ENCODE measurements at regions not wholly inside any gene's neighbourhood (a gene's known extent, or its start where the extent isn't known, plus 50 kb on each side); places are given as distances from the start of the nearest gene placed in this dataset.

DNA sequence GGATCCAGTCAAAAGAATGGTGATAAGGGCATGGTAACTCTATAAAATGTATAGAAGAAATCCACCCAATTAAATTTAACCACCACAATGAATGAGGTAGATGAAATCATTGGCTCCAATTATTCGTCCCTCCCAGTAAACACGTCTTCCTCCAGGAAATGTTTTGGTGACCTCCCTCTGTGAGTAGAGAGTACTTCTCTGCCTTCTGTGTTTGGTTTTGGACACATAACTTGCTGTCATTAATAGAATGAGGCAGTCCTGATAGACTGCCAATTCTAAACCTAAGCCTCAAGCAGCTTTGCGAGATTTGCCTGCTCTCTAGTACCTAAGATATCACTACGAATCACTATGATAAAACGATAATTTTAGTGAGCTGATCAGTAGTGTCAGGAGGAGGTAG, 632.8 kb downstream of the HDGFL1 start:
- TF ChIP-seq, protein P1, sequence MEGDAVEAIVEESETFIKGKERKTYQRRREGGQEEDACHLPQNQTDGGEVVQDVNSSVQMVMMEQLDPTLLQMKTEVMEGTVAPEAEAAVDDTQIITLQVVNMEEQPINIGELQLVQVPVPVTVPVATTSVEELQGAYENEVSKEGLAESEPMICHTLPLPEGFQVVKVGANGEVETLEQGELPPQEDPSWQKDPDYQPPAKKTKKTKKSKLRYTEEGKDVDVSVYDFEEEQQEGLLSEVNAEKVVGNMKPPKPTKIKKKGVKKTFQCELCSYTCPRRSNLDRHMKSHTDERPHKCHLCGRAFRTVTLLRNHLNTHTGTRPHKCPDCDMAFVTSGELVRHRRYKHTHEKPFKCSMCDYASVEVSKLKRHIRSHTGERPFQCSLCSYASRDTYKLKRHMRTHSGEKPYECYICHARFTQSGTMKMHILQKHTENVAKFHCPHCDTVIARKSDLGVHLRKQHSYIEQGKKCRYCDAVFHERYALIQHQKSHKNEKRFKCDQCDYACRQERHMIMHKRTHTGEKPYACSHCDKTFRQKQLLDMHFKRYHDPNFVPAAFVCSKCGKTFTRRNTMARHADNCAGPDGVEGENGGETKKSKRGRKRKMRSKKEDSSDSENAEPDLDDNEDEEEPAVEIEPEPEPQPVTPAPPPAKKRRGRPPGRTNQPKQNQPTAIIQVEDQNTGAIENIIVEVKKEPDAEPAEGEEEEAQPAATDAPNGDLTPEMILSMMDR (IDR thresholded peaks at IDR 0.05), result no peak
- TF ChIP-seq FOXP1 (CRISPR knock-in tag; IDR thresholded peaks at IDR 0.05; ENCODE audit: borderline replicate concordance), result no peak
- TF ChIP-seq PRRX2 (CRISPR knock-in tag; IDR thresholded peaks at IDR 0.05), result no peak
- no peak for TF ChIP-seq TEAD4 (CRISPR knock-in tag; IDR thresholded peaks at IDR 0.05)
- no peak for TF ChIP-seq FOXJ3 (CRISPR knock-in tag; IDR thresholded peaks at IDR 0.05; ENCODE audit: borderline replicate concordance)
- Mint-ChIP-seq H3K4me1 (no peaks in the 10 kb centered on the region), H3K27me3 (ENCODE audit: low read depth) (no peaks in the 10 kb centered on the region), H3K9me3 (peaks cover 7% of the 10 kb centered on the region), H3K36me3 (no peaks in the 10 kb centered on the region), H3K27ac (no peak overlapping the region), H3K4me3 (no peak overlapping the region)
- POLR2A ChIA-PET, result no interaction called here
- ATAC-seq, result no peak
- no peak for DNase-seq (ENCODE audit: low spot score)
- CTCF ChIA-PET, result no interaction called here

DNA sequence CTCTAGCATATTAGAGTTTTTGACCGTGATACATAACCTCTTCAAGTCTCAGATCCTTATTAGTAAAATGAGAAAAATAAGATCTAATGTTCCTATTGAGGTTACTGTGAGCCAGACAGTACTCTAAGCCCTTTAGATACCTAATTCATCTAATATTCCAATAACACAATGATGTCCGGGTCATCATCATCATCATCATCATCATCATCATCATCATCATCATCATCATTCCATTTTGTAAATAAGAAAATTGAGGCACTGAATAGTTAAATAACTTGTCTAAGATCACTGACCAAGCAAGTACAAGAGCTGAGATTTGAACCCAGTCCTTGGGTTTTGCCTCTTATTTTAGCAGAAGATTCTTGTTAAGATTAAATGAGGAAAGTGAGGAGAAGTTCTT, 643.0 kb downstream of the HDGFL1 start:
- ChIA-PET POLR2A (no interaction called here), CTCF (no interaction called here)
- DNase-seq (ENCODE audit: low spot score) (no peak), ATAC-seq (no peak)
- Mint-ChIP-seq H3K36me3 (peaks cover 27% of the 10 kb centered on the region), H3K4me1 (no peaks in the 10 kb centered on the region), H3K27ac (no peak overlapping the region), H3K4me3 (no peak overlapping the region), H3K27me3 (ENCODE audit: low read depth) (no peaks in the 10 kb centered on the region), H3K9me3 (peaks cover 40% of the 10 kb centered on the region)
- no peak for TF ChIP-seq NFATC4 (CRISPR knock-in tag; IDR thresholded peaks at IDR 0.05)
- TF ChIP-seq ZNF671 (CRISPR knock-in tag; IDR thresholded peaks at IDR 0.05), result no peak
- no peak for TF ChIP-seq FOXK1 (CRISPR knock-in tag; IDR thresholded peaks at IDR 0.05)
- no peak for TF ChIP-seq JAZF1 (CRISPR knock-in tag; IDR thresholded peaks at IDR 0.05)
- TF ChIP-seq, protein P2, sequence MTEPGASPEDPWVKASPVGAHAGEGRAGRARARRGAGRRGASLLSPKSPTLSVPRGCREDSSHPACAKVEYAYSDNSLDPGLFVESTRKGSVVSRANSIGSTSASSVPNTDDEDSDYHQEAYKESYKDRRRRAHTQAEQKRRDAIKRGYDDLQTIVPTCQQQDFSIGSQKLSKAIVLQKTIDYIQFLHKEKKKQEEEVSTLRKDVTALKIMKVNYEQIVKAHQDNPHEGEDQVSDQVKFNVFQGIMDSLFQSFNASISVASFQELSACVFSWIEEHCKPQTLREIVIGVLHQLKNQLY (CRISPR knock-in tag; IDR thresholded peaks at IDR 0.05), result no peak
- TF ChIP-seq RELA (CRISPR knock-in tag; IDR thresholded peaks at IDR 0.05; ENCODE audit: borderline replicate concordance), result no peak
- TF ChIP-seq SMAD4 (CRISPR knock-in tag; IDR thresholded peaks at IDR 0.05), result no peak
- TF ChIP-seq JUN (CRISPR knock-in tag; IDR thresholded peaks at IDR 0.05), result no peak
- TF ChIP-seq, protein P3, sequence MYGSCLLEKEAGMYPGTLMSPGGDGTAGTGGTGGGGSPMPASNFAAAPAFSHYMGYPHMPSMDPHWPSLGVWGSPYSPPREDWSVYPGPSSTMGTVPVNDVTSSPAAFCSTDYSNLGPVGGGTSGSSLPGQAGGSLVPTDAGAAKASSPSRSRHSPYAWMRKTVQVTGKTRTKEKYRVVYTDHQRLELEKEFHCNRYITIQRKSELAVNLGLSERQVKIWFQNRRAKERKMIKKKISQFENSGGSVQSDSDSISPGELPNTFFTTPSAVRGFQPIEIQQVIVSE (CRISPR knock-in tag; IDR thresholded peaks at IDR 0.05; ENCODE audit: borderline replicate concordance), result no peak
- no peak for TF ChIP-seq GABPB1 (CRISPR knock-in tag; IDR thresholded peaks at IDR 0.05)
- TF ChIP-seq, protein P4, sequence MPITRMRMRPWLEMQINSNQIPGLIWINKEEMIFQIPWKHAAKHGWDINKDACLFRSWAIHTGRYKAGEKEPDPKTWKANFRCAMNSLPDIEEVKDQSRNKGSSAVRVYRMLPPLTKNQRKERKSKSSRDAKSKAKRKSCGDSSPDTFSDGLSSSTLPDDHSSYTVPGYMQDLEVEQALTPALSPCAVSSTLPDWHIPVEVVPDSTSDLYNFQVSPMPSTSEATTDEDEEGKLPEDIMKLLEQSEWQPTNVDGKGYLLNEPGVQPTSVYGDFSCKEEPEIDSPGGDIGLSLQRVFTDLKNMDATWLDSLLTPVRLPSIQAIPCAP (CRISPR knock-in tag; IDR thresholded peaks at IDR 0.05), result no peak
- no peak for TF ChIP-seq ZNF219 (CRISPR knock-in tag; IDR thresholded peaks at IDR 0.05; ENCODE audit: borderline replicate concordance)
- no peak for TF ChIP-seq NR3C1 (CRISPR knock-in tag; conservative IDR thresholded peaks at IDR 0.05; ENCODE audit: low read depth)
- no peak for TF ChIP-seq FOXJ3 (CRISPR knock-in tag; IDR thresholded peaks at IDR 0.05; ENCODE audit: borderline replicate concordance)
- TF ChIP-seq, protein P5, sequence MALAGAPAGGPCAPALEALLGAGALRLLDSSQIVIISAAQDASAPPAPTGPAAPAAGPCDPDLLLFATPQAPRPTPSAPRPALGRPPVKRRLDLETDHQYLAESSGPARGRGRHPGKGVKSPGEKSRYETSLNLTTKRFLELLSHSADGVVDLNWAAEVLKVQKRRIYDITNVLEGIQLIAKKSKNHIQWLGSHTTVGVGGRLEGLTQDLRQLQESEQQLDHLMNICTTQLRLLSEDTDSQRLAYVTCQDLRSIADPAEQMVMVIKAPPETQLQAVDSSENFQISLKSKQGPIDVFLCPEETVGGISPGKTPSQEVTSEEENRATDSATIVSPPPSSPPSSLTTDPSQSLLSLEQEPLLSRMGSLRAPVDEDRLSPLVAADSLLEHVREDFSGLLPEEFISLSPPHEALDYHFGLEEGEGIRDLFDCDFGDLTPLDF (CRISPR knock-in tag; IDR thresholded peaks at IDR 0.05), result no peak
- TF ChIP-seq, protein P6, sequence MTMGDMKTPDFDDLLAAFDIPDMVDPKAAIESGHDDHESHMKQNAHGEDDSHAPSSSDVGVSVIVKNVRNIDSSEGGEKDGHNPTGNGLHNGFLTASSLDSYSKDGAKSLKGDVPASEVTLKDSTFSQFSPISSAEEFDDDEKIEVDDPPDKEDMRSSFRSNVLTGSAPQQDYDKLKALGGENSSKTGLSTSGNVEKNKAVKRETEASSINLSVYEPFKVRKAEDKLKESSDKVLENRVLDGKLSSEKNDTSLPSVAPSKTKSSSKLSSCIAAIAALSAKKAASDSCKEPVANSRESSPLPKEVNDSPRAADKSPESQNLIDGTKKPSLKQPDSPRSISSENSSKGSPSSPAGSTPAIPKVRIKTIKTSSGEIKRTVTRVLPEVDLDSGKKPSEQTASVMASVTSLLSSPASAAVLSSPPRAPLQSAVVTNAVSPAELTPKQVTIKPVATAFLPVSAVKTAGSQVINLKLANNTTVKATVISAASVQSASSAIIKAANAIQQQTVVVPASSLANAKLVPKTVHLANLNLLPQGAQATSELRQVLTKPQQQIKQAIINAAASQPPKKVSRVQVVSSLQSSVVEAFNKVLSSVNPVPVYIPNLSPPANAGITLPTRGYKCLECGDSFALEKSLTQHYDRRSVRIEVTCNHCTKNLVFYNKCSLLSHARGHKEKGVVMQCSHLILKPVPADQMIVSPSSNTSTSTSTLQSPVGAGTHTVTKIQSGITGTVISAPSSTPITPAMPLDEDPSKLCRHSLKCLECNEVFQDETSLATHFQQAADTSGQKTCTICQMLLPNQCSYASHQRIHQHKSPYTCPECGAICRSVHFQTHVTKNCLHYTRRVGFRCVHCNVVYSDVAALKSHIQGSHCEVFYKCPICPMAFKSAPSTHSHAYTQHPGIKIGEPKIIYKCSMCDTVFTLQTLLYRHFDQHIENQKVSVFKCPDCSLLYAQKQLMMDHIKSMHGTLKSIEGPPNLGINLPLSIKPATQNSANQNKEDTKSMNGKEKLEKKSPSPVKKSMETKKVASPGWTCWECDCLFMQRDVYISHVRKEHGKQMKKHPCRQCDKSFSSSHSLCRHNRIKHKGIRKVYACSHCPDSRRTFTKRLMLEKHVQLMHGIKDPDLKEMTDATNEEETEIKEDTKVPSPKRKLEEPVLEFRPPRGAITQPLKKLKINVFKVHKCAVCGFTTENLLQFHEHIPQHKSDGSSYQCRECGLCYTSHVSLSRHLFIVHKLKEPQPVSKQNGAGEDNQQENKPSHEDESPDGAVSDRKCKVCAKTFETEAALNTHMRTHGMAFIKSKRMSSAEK (CRISPR knock-in tag; IDR thresholded peaks at IDR 0.05; ENCODE audit: borderline replicate concordance), result no peak
